H9 (cell line): ENCODE measurements at regions not wholly inside any gene's neighbourhood (a gene's known extent, or its start where the extent isn't known, plus 50 kb on each side); places are given as distances from the start of the nearest gene placed in this dataset.

Source experiments
- DNase-seq: peaks from one replicate; pipeline ENCODE4 v3.0.0-alpha.2; 2017
- H2AFZ ChIP-seq: one replicate; pipeline ENCODE4 v1.6.1; 2013; ENCODE audit warnings: mild to moderate bottlenecking, low read length, control low read depth, moderate library complexity
- H2AK5ac ChIP-seq: 2 replicates; pipeline ENCODE4 v1.6.1; 2013; ENCODE audit warnings: low read length, control low read depth, mixed read lengths; ENCODE audit not compliant: insufficient read length
- H2BK120ac ChIP-seq: one replicate; pipeline ENCODE4 v1.6.1; 2013; ENCODE audit warnings: low read depth, mild to moderate bottlenecking, low read length, control low read depth, inconsistent platforms; ENCODE audit not compliant: poor library complexity, severe bottlenecking
- H2BK12ac ChIP-seq: 2 replicates; pipeline ENCODE4 v1.6.1; 2013; ENCODE audit warnings: low read length, control low read depth, mixed read lengths, low read depth; ENCODE audit not compliant: insufficient read length
- H2BK15ac ChIP-seq: 2 replicates; pipeline ENCODE4 v1.6.1; 2013; ENCODE audit warnings: low read depth, low read length, control low read depth
- H2BK20ac ChIP-seq: one replicate; pipeline ENCODE4 v1.6.1; 2013; ENCODE audit warnings: low read depth, mild to moderate bottlenecking, low read length, control low read depth, inconsistent platforms; ENCODE audit not compliant: poor library complexity, severe bottlenecking
- H2BK5ac ChIP-seq: 2 replicates; pipeline ENCODE4 v1.6.1; 2013; ENCODE audit warnings: low read length, control low read depth, mixed read lengths; ENCODE audit not compliant: insufficient read length
- H3K14ac ChIP-seq: 2 replicates; pipeline ENCODE4 v1.6.1; 2013; ENCODE audit warnings: low read length, control low read depth; ENCODE audit not compliant: insufficient read depth
- H3K18ac ChIP-seq: 2 replicates; pipeline ENCODE4 v1.6.1; 2013; ENCODE audit warnings: low read depth, mild to moderate bottlenecking, mixed read lengths, low read length, control low read depth; ENCODE audit not compliant: insufficient read length
- H3K23ac ChIP-seq: 2 replicates; pipeline ENCODE4 v1.6.1; 2013; ENCODE audit warnings: low read length, control low read depth, mixed read lengths, low read depth; ENCODE audit not compliant: insufficient read length
- H3K23me2 ChIP-seq: 2 replicates; pipeline ENCODE4 v1.6.1; 2013; ENCODE audit warnings: low read depth, mild to moderate bottlenecking, mixed read lengths, low read length, control low read depth; ENCODE audit not compliant: insufficient read length, poor library complexity, severe bottlenecking
- H3K27ac ChIP-seq: 2 replicates; pipeline ENCODE4 v1.5.1; 2013; ENCODE audit warnings: low read length, control low read depth, mixed read lengths, low read depth; ENCODE audit not compliant: insufficient read length
- H3K27me3 ChIP-seq: 2 replicates; pipeline ENCODE4 v1.6.1; 2013; ENCODE audit warnings: low read length, control low read depth, inconsistent platforms; ENCODE audit not compliant: insufficient read depth
- H3K4ac ChIP-seq: 2 replicates; pipeline ENCODE4 v1.6.1; 2013; ENCODE audit warnings: low read depth, mild to moderate bottlenecking, control low read depth, inconsistent platforms, low read length, moderate library complexity
- H3K4me1 ChIP-seq: 2 replicates; pipeline ENCODE4 v1.6.1; 2013; ENCODE audit warnings: low read length, control low read depth, inconsistent platforms; ENCODE audit not compliant: insufficient read depth
- H3K4me2 ChIP-seq: 2 replicates; pipeline ENCODE4 v1.6.1; 2013; ENCODE audit warnings: low read length, control low read depth, mixed read lengths; ENCODE audit not compliant: insufficient read length, insufficient read depth
- H3K56ac ChIP-seq: 2 replicates; pipeline ENCODE4 v1.6.1; 2013; ENCODE audit warnings: low read depth, mild to moderate bottlenecking, mixed read lengths, low read length, control low read depth; ENCODE audit not compliant: insufficient read length
- H3K79me1 ChIP-seq: 2 replicates; pipeline ENCODE4 v1.6.1; 2013; ENCODE audit warnings: low read depth, mild to moderate bottlenecking, moderate library complexity, low read length, control low read depth, inconsistent platforms; ENCODE audit not compliant: insufficient read depth, poor library complexity, severe bottlenecking
- H3K79me2 ChIP-seq: 2 replicates; pipeline ENCODE4 v1.6.1; 2013; ENCODE audit warnings: low read length, control low read depth, inconsistent platforms; ENCODE audit not compliant: insufficient read depth
- H3K9ac ChIP-seq: 2 replicates; pipeline ENCODE4 v1.6.1; 2013; ENCODE audit warnings: low read length, control low read depth, mixed read lengths; ENCODE audit not compliant: insufficient read length; ENCODE audit errors: extremely low read depth
- H3K9me3 ChIP-seq: one replicate; pipeline ENCODE4 v1.6.1; 2013; ENCODE audit warnings: low read depth, low read length, inconsistent platforms; ENCODE audit not compliant: control insufficient read depth
- H3T11ph ChIP-seq: one replicate; pipeline ENCODE4 v1.6.1; 2013; ENCODE audit warnings: mild to moderate bottlenecking, low read length, control low read depth, inconsistent platforms
- H4K20me1 ChIP-seq: one replicate; pipeline ENCODE4 v1.6.1; 2013; ENCODE audit not compliant: control insufficient read depth, insufficient read length, insufficient read depth
- H4K5ac ChIP-seq: 2 replicates; pipeline ENCODE4 v1.6.1; 2013; ENCODE audit warnings: low read depth, mild to moderate bottlenecking, mixed read lengths, low read length, control low read depth; ENCODE audit not compliant: insufficient read length
- H4K8ac ChIP-seq: replicated peaks from 2 replicates; pipeline ENCODE4 v1.6.1; 2013; ENCODE audit warnings: low read length, control low read depth, mixed read lengths, low read depth; ENCODE audit not compliant: insufficient read length
- H4K91ac ChIP-seq: 2 replicates; pipeline ENCODE4 v1.6.1; 2013; ENCODE audit warnings: low read depth, mild to moderate bottlenecking, moderate library complexity, mixed read lengths, low read length, control low read depth; ENCODE audit not compliant: insufficient read length
- H3K27ac Mint-ChIP-seq, 3 experiments: 2 replicates in 2 of 3; 3 replicates in 1 of 3; pipeline ENCODE4 v1.8.0; 2020 to 2021; ENCODE audit warnings: mixed read lengths in 3 of 3, mild to moderate bottlenecking in 1 of 3, moderate library complexity in 1 of 3
- H3K27me3 Mint-ChIP-seq: 2 replicates; pipeline ENCODE4 v1.8.0; 2021; ENCODE audit warnings: low read depth, mild to moderate bottlenecking, moderate library complexity, mixed read lengths
- H3K36me3 Mint-ChIP-seq, 3 experiments: 2 replicates in 2 of 3; 3 replicates in 1 of 3; pipeline ENCODE4 v1.8.0; 2020 to 2021; ENCODE audit warnings: low read depth in 3 of 3, mixed read lengths in 3 of 3; ENCODE audit not compliant: insufficient read depth in 1 of 3
- H3K4me1 Mint-ChIP-seq, 2 experiments: 2 replicates each; pipeline ENCODE4 v1.8.0; 2020; ENCODE audit warnings: mixed read lengths in 2 of 2
- H3K4me3 Mint-ChIP-seq, 2 experiments: 2 replicates in 1 of 2; 3 replicates in 1 of 2; pipeline ENCODE4 v1.8.0; 2020 to 2021; ENCODE audit warnings: mild to moderate bottlenecking in 2 of 2, mixed read lengths in 2 of 2, moderate library complexity in 1 of 2
- H3K9me3 Mint-ChIP-seq, 2 experiments: 2 replicates in 1 of 2; 3 replicates in 1 of 2; pipeline ENCODE4 v1.8.0; 2020; ENCODE audit warnings: mild to moderate bottlenecking in 2 of 2, mixed read lengths in 2 of 2, moderate library complexity in 1 of 2
- CTCF ChIP-seq: fragments of 200-600 bp; sonication (generic); conservative IDR thresholded peaks from 3 replicates; pipeline ENCODE4 v1.8.0; 2021; ENCODE audit warnings: antibody characterized with exemption, mild to moderate bottlenecking
- WGBS: extraction: QIAGEN DNeasy Blood & Tissue Kit; methylation state at CpG from one replicate; pipeline ENCODE4 v1.1.7; 2013; ENCODE audit warnings: missing lambda C conversion rate, low lambda C conversion rate, mixed read lengths; ENCODE audit not compliant: insufficient read length; ENCODE audit errors: extremely low coverage; 5-methylcytosine and 5-hydroxymethylcytosine counted together

GRCh38 chr7:25968205-25968993, 183.6 kb upstream of the NFE2L3 start:
- Histone ChIP-seq H2BK120ac (no peak overlapping the region), H2BK20ac (no peak overlapping the region), H3K18ac (no peak overlapping the region), H3K56ac (no peak overlapping the region), H2AFZ (no peak overlapping the region), H3K4ac (no peak overlapping the region), H3K9ac (no peak overlapping the region), H3K4me2 (no peak overlapping the region), H3K23me2 (no peaks in the 10 kb centered on the region), H4K5ac (no peak overlapping the region), H4K8ac (no peak overlapping the region), H3K9me3 (no peaks in the 10 kb centered on the region), H4K20me1 (no peaks in the 10 kb centered on the region), H3K23ac (no peak overlapping the region), H3K27me3 (no peaks in the 10 kb centered on the region), H3K79me1 (no peaks in the 10 kb centered on the region), H2BK5ac (no peak overlapping the region), H2BK12ac (no peak overlapping the region), H2AK5ac (no peak overlapping the region), H3K14ac (no peak overlapping the region; the same call in 1 of the 2 replicates), H2BK15ac (no peak overlapping the region), H3K27ac (no peak overlapping the region), H4K91ac (no peak overlapping the region), H3T11ph (no peak overlapping the region), H3K79me2 (no peaks in the 10 kb centered on the region), H3K4me1 (no peaks in the 10 kb centered on the region; the same call in 1 of the 2 replicates)
- Mint-ChIP-seq H3K9me3 (peaks cover 0 to 3% of the 10 kb centered on the region in 2 experiments; a peak in 3 of 5 replicates), H3K36me3 (no peaks in the 10 kb centered on the region), H3K4me1 (no peaks in the 10 kb centered on the region; a peak in 1 of 4 replicates), H3K27me3 (peaks cover 8% of the 10 kb centered on the region), H3K27ac (no peak overlapping the region), H3K4me3 (no peak overlapping the region)
- WGBS = no CpG with 5 or more reads among the region's 24 CpGs
- no peak for TF ChIP-seq CTCF
- DNase-seq = no peak
